Panc1 (cell line): ENCODE measurements at regions not wholly inside any gene's neighbourhood (a gene's known extent, or its start where the extent isn't known, plus 50 kb on each side); places are given as distances from the start of the nearest gene placed in this dataset.

ENCODE experiments used
- ATAC-seq: fragments of 200-7000 bp; cut with Tn5 transposase; 2 replicates; pipeline ENCODE4 v1.9.1; 2020; ENCODE audit warnings: mild to moderate bottlenecking, moderate library complexity
- BruUV-seq: library from RNA; stranded (reverse); fragments of 400-500 nt; replicated peaks from 2 replicates; lab custom pipeline; 2021; lab: Mats Ljungman, UMichigan
- CTCF ChIA-PET: fragments of 300-600 bp; sonication (Branson Sonifier 250); formaldehyde crosslinking; loops from one replicate; lab custom pipeline; 2022; ENCODE audit warnings: antibody characterized with exemption; lab: Charles Lee
- POLR2A ChIA-PET: fragments of 300-600 bp; sonication (Branson Sonifier 250); formaldehyde crosslinking; loops from one replicate; lab custom pipeline; 2022; ENCODE audit warnings: antibody characterized with exemption; lab: Charles Lee
- DNase-seq: peaks from one replicate; pipeline ENCODE4 v3.0.0-alpha.2; 2010; ENCODE audit warnings: low read depth, low spot score
- H3K27ac ChIP-seq: 2 replicates; pipeline ENCODE4 v1.5.1; 2011; ENCODE audit warnings: mild to moderate bottlenecking, low read length, inconsistent platforms
- H3K27me3 ChIP-seq: fragments of 200-500 bp; sonication (Bioruptor generic); 2 replicates; pipeline ENCODE4 v1.6.0; 2014; ENCODE audit warnings: low read length, inconsistent platforms; ENCODE audit not compliant: control insufficient read depth, insufficient read depth
- H3K36me3 ChIP-seq: fragments of 200-500 bp; sonication (Bioruptor generic); 2 replicates; pipeline ENCODE4 v1.5.1; 2014; ENCODE audit warnings: inconsistent platforms, mild to moderate bottlenecking, low read length, moderate library complexity; ENCODE audit not compliant: control insufficient read depth, insufficient read depth
- H3K4me1 ChIP-seq: 2 replicates; pipeline ENCODE4 v1.5.1; 2011; ENCODE audit warnings: inconsistent platforms, mild to moderate bottlenecking, low read length, moderate library complexity; ENCODE audit not compliant: control insufficient read depth, insufficient read depth
- H3K4me3 ChIP-seq, 2 experiments: 2 replicates each; pipeline ENCODE4 v1.5.1; 2011 to 2012; ENCODE audit warnings: low read depth in 2 of 2, low read length in 2 of 2, mild to moderate bottlenecking in 2 of 2, inconsistent platforms in 1 of 2, moderate library complexity in 1 of 2
- H3K9me3 ChIP-seq: fragments of 200-500 bp; sonication (Bioruptor generic); 2 replicates; pipeline ENCODE4 v1.5.1; 2014; ENCODE audit warnings: low read depth, mild to moderate bottlenecking, inconsistent platforms, low read length, moderate library complexity; ENCODE audit not compliant: control insufficient read depth, insufficient read depth
- CTCF ChIP-seq: fragments of 450-650 bp; IDR thresholded peaks from 2 replicates; pipeline ENCODE4 v1.5.1; 2017; ENCODE audit warnings: mild to moderate bottlenecking
- POLR2AphosphoS5 ChIP-seq: IDR thresholded peaks from 2 replicates; pipeline ENCODE4 v1.6.1; 2012; ENCODE audit warnings: mild to moderate bottlenecking, low read depth, low read length, moderate library complexity
- REST ChIP-seq, 2 experiments: IDR thresholded peaks; 2 replicates each; pipeline ENCODE4 v1.6.1; 2011 to 2012; ENCODE audit warnings: low read depth in 2 of 2, control low read depth in 1 of 2, low read length in 1 of 2, mild to moderate bottlenecking in 1 of 2, moderate library complexity in 1 of 2; ENCODE audit not compliant: insufficient read depth in 1 of 2
- SIN3A ChIP-seq: IDR thresholded peaks from 2 replicates; pipeline ENCODE4 v1.6.1; 2012; ENCODE audit warnings: low read depth, mild to moderate bottlenecking, low read length, moderate library complexity, borderline replicate concordance; ENCODE audit not compliant: insufficient read depth
- TCF7L2 ChIP-seq: IDR thresholded peaks from 2 replicates; pipeline ENCODE4 v1.6.1; 2011; ENCODE audit warnings: mild to moderate bottlenecking, low read depth, low read length, inconsistent platforms
- in situ Hi-C: cut with HindIII; loops from 2 replicates; pipeline ENCODE4 v1.10.0; 2016; ENCODE audit warnings: low sequenced_read_pairs, low pct_unique_long_range_greater_than_20kb
- intact Hi-C: fragments of 100-400 bp; cut with micrococcal nuclease; formaldehyde crosslinking; loops from one replicate; pipeline ENCODE4 v1.10.0; 2022; ENCODE audit not compliant: unreplicated experiment

GRCh38 chr4:152193059-152193458 lies 342.8 kb downstream of the FBXW7 start:
- DNase-seq (no peak), ATAC-seq (no peak)
- Histone ChIP-seq H3K27me3 (no peaks in the 10 kb centered on the region), H3K4me3 (no peak overlapping the region), H3K9me3 (no peaks in the 10 kb centered on the region), H3K4me1 (no peaks in the 10 kb centered on the region), H3K27ac (no peak overlapping the region), H3K36me3 (no peaks in the 10 kb centered on the region)
- CTCF ChIA-PET = no interaction called here
- BruUV-seq = no TSS peak
- no peak for TF ChIP-seq TCF7L2
- TF ChIP-seq REST (IDR thresholded peaks at IDR 0.05; ENCODE audit: insufficient read depth in 1 of 2, low read depth in 2 of 2, low read length in 1 of 2) = no peak
- no peak for TF ChIP-seq SIN3A
- TF ChIP-seq POLR2AphosphoS5 = no peak
- TF ChIP-seq CTCF = no peak
- in situ Hi-C loops = no loop called here
- intact Hi-C loops = no loop called here
- POLR2A ChIA-PET = no interaction called here

GRCh38 chr4:152190907-152191306 lies 345.0 kb downstream of the FBXW7 start:
- intact Hi-C loops = no loop called here
- no peaks in the 10 kb centered on the region for H3K4me1 ChIP-seq
- in situ Hi-C loops = no loop called here
- POLR2A ChIA-PET = no interaction called here
- H3K27me3 ChIP-seq = no peaks in the 10 kb centered on the region
- DNase-seq (no peak), ATAC-seq (no peak)
- no TSS peak for BruUV-seq
- no peak overlapping the region for H3K4me3 ChIP-seq
- CTCF ChIA-PET = no interaction called here
- TF ChIP-seq SIN3A (no peak), POLR2AphosphoS5 (no peak), TCF7L2 (no peak), CTCF (no peak)
- H3K9me3 ChIP-seq = no peaks in the 10 kb centered on the region
- H3K27ac ChIP-seq = no peak overlapping the region
- H3K36me3 ChIP-seq = no peaks in the 10 kb centered on the region
